GM19324 (cell line): ENCODE measurements at regions not wholly inside any gene's neighbourhood (a gene's known extent, or its start where the extent isn't known, plus 50 kb on each side); places are given as distances from the start of the nearest gene placed in this dataset.
"Not testable (repeated sequence)": the region's sequence is repeated elsewhere in the genome, so short reads cannot be mapped to it uniquely, and the experiment has no call there.

ENCODE experiments used
- ATAC-seq: cut with Tn5 transposase; IDR thresholded peaks from one replicate; pipeline ENCODE4 v1.9.1; 2021; ENCODE audit warnings: mild to moderate bottlenecking, moderate library complexity; ENCODE audit not compliant: unreplicated experiment, low FRiP score

GRCh38 chr7:76736724-76737123 is 109.6 kb upstream of the POMZP3 start:
- ATAC-seq, result not testable (repeated sequence)

- ATAC-seq, result not testable (repeated sequence)
Observed at GRCh38 chr7:76736091-76736490, 109.0 kb upstream of the POMZP3 start.

- not testable (repeated sequence) for ATAC-seq
Observed at GRCh38 chr7:76735668-76736067, 108.6 kb upstream of the POMZP3 start.

GRCh38 chr7:76728571-76728974 is 101.5 kb upstream of the POMZP3 start:
- not testable (repeated sequence) for ATAC-seq

GRCh38 chr7:76723928-76724327 is 96.8 kb upstream of the POMZP3 start:
- ATAC-seq, result not testable (repeated sequence)

- not testable (repeated sequence) for ATAC-seq
Observed at GRCh38 chr7:76716551-76716950, 89.5 kb upstream of the POMZP3 start.

DNA sequence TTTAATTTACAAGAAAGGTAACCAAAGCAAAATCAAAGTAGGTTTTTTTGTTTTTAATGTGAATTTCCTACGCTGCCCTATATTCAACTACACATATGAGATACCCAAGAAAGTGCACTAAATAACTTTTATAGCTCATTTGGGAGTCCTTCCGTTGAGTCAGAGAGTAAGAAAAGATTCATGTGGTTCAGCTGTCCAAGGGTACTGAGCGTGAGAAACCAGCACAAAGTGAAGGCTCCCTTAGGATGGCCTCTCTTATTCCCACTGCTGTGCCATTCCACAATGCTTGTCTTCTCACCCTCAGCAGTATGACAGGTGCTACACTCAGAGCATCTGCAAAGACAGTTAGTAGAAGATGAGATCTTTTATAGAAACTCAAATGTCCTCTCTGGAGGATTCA is 85.8 kb upstream of the POMZP3 start:
- not testable (repeated sequence) for ATAC-seq

GRCh38 chr7:76711648-76712047 is 84.6 kb upstream of the POMZP3 start:
- ATAC-seq, result not testable (repeated sequence)

DNA sequence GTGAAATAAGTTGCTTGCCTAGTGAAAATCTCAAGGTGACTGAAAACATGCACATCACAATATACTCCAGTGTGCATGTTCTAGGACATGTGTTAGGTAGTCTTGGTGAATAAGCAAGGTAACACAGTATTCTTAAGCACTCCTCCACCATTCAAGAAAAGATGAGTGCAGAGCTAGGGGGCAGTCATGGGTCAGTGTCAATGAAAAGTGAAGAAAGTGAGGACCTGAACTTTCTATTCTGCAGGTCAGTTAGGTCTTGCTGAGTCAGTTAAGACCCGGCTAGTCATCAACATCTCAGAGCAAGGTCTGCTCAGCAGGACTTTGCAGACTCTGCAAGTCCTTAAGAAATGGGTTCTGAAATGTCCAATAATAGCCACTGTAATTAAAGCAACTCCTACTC is 82.6 kb upstream of the POMZP3 start:
- not testable (repeated sequence) for ATAC-seq

DNA sequence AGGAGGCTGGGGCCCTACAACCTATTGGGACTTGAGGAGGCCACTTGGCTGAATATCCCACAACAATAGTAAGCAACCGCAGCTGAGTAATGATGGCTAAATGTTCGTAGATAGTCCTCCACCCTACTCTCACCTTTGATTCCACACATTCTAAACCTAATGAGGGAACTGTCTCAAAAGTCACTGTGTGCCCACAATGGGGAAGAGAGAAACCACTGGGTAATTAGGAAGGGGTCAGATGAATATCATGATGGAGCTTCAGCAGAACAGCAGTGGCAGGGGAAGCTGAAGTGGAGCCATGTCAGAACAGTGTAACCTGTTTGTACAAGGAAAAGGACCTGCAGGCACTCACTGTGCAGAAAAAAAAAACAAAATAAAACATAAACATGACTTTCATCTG is 81.4 kb upstream of the POMZP3 start:
- not testable (repeated sequence) for ATAC-seq

- not testable (repeated sequence) for ATAC-seq
Observed at GRCh38 chr7:76703815-76704214, 76.7 kb upstream of the POMZP3 start.

DNA sequence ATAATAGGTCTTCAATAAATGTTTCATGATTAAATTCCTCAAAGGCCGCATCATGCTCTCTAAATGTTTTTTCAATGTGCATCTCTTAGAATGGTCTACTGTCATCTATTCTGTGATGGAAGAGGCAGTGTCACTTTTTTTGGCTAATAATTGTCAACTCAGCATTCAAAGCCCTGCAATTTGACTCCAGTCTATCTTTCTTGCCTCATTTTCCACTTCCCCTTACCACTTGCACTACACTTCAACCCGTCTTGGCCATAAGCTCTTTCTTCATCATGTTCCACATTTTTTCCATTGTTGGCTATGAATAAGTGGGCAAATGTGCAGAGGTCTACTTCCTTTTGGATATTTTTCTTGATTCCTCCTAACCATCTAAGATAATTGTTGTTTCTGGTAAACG is 59.2 kb upstream of the POMZP3 start:
- ATAC-seq, result not testable (repeated sequence)

GRCh38 chr7:76684737-76685136 is 57.7 kb upstream of the POMZP3 start:
- ATAC-seq, result not testable (repeated sequence)

GRCh38 chr7:76683631-76684030 is 56.6 kb upstream of the POMZP3 start:
- not testable (repeated sequence) for ATAC-seq

DNA sequence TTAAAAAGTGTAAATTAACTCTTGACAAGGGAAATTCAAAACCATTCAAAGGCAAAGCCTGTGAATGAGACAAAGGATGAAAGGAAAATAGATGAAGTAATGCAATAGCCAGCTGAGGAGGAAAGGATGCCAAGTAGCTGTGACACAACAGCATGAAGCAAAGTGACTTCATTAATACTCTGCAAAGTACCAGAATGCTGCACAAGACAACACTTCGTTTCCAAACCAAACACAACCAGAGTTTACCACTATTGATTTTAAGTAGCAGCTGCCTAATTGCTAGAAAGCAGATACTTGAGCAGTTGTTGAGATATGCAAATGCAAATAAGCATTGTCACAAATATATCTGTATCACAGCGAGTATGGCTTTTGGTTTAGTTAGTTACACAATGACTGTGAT is 54.7 kb upstream of the POMZP3 start:
- not testable (repeated sequence) for ATAC-seq

GRCh38 chr7:76679174-76679573 is 52.1 kb upstream of the POMZP3 start:
- ATAC-seq, result not testable (repeated sequence)

- ATAC-seq, result not testable (repeated sequence)
Observed at GRCh38 chr7:76678500-76678899, 51.4 kb upstream of the POMZP3 start.

GRCh38 chr7:76676890-76677289 is 49.8 kb upstream of the POMZP3 start:
- not testable (repeated sequence) for ATAC-seq
